AG04449 (cell line): ENCODE measurements at regions not wholly inside any gene's neighbourhood (a gene's known extent, or its start where the extent isn't known, plus 50 kb on each side); places are given as distances from the start of the nearest gene placed in this dataset.
"Not testable (repeated sequence)": the region's sequence is repeated elsewhere in the genome, so short reads cannot be mapped to it uniquely, and the experiment has no call there.

Source experiments
- CTCF ChIA-PET: fragments of 350-600 bp; formaldehyde crosslinking; extraction: SDS; loops from one replicate; lab custom pipeline; 2021; ENCODE audit warnings: antibody characterized with exemption; lab: Yijun Ruan, JAX
- POLR2A ChIA-PET: fragments of 400-600, 350-600 bp; formaldehyde crosslinking; extraction: SDS; loops from one replicate; lab custom pipeline; 2020; ENCODE audit warnings: antibody characterized with exemption, inconsistent platforms; lab: Yijun Ruan, JAX
- DNase-seq: peaks from one replicate; pipeline ENCODE4 v3.0.0-alpha.2; 2010; ENCODE audit warnings: low read depth, low spot score
- H3K4me3 ChIP-seq: 2 replicates; pipeline ENCODE4 v1.5.1; 2011; ENCODE audit warnings: low read depth, mild to moderate bottlenecking, control low read depth, low read length
- CTCF ChIP-seq: IDR thresholded peaks from one replicate; pipeline ENCODE4 v1.5.1; 2011; ENCODE audit warnings: mild to moderate bottlenecking, moderate library complexity, low read length, control low read depth, inconsistent platforms; ENCODE audit not compliant: insufficient read depth; ENCODE audit errors: missing control alignments

- H3K4me3 ChIP-seq = no peak overlapping the region
- no peak for DNase-seq
- ChIA-PET CTCF (no interaction called here), POLR2A (no interaction called here)
- TF ChIP-seq CTCF = no peak
Observed at GRCh38 chr5:62771341-62771740, 192.7 kb downstream of the LRRC70 start.

GRCh38 chr5:62767650-62768049, 189.0 kb downstream of the LRRC70 start:
- no peak for TF ChIP-seq CTCF
- CTCF ChIA-PET = interaction anchor here (1.5 kb wide), 1 partner anchor 11 kb away, joined by 8 read pairs; no protein-coding TSS in a partner anchor
- H3K4me3 ChIP-seq = no peak overlapping the region
- DNase-seq = no peak
- POLR2A ChIA-PET = no interaction called here

GRCh38 chr5:62767077-62767476, 188.5 kb downstream of the LRRC70 start:
- TF ChIP-seq CTCF = no peak
- CTCF ChIA-PET = interaction anchor here (1.5 kb wide), 1 partner anchor 11 kb away, joined by 8 read pairs; no protein-coding TSS in a partner anchor
- POLR2A ChIA-PET = no interaction called here
- no peak overlapping the region for H3K4me3 ChIP-seq
- DNase-seq = no peak

GRCh38 chr5:62762503-62762902, 183.9 kb downstream of the LRRC70 start:
- POLR2A ChIA-PET = no interaction called here
- CTCF ChIA-PET = no interaction called here
- DNase-seq = no peak

GRCh38 chr5:62757686-62758085, 179.1 kb downstream of the LRRC70 start:
- CTCF ChIA-PET, H3K4me3 ChIP-seq, POLR2A ChIA-PET, DNase-seq: not testable (repeated sequence)

More at GRCh38 chr5:62762503-62762902, 183.9 kb downstream of the LRRC70 start:
- no peak for TF ChIP-seq CTCF
- no peak overlapping the region for H3K4me3 ChIP-seq

- DNase-seq, H3K4me3 ChIP-seq, CTCF ChIA-PET, POLR2A ChIA-PET: not testable (repeated sequence)
Observed at GRCh38 chr5:62752998-62753367, 174.4 kb downstream of the LRRC70 start.

GRCh38 chr5:62752056-62752997, 173.7 kb downstream of the LRRC70 start:
- DNase-seq, POLR2A ChIA-PET, CTCF ChIA-PET, H3K4me3 ChIP-seq: not testable (repeated sequence)

- H3K4me3 ChIP-seq = no peak overlapping the region
- ChIA-PET CTCF (no interaction called here), POLR2A (no interaction called here)
- no peak for TF ChIP-seq CTCF
- DNase-seq = no peak
Observed at GRCh38 chr5:62742207-62742606, 163.6 kb downstream of the LRRC70 start.
